GM12873 (cell line): ENCODE measurements at regions not wholly inside any gene's neighbourhood (a gene's known extent, or its start where the extent isn't known, plus 50 kb on each side); places are given as distances from the start of the nearest gene placed in this dataset.

Experiments used
- CTCF ChIP-seq: IDR thresholded peaks from 2 replicates; pipeline ENCODE4 v1.5.1; 2012; ENCODE audit warnings: low read depth, mild to moderate bottlenecking, moderate library complexity, low read length, control low read depth; ENCODE audit not compliant: insufficient read depth; ENCODE audit errors: missing control alignments

GRCh38 chr2:184125867-184126266 lies 472.5 kb upstream of the ZNF804A start:
- peak; percentile 33 for TF ChIP-seq CTCF

GRCh38 chr2:184129073-184129472 lies 469.3 kb upstream of the ZNF804A start:
- no peak for TF ChIP-seq CTCF

GRCh38 chr2:184137955-184138354 lies 460.4 kb upstream of the ZNF804A start:
- no peak for TF ChIP-seq CTCF

- TF ChIP-seq CTCF: no peak
Observed at GRCh38 chr2:184141866-184142265, 456.5 kb upstream of the ZNF804A start.

- TF ChIP-seq CTCF: no peak
Observed at GRCh38 chr2:184154438-184154837, 443.9 kb upstream of the ZNF804A start.

- TF ChIP-seq CTCF: no peak
Observed at GRCh38 chr2:184155791-184156190, 442.5 kb upstream of the ZNF804A start.

GRCh38 chr2:184157141-184157540 lies 441.2 kb upstream of the ZNF804A start:
- TF ChIP-seq CTCF: no peak

- no peak for TF ChIP-seq CTCF
Observed at GRCh38 chr2:184162426-184162825, 435.9 kb upstream of the ZNF804A start.
